Fibroblast of mammary gland (primary cell): ENCODE measurements at regions not wholly inside any gene's neighbourhood (a gene's known extent, or its start where the extent isn't known, plus 50 kb on each side); places are given as distances from the start of the nearest gene placed in this dataset.

Experiments used
- DNase-seq: peaks from one replicate; pipeline ENCODE4 v3.0.0-alpha.2; 2010; ENCODE audit warnings: low read depth
- H3K4me3 ChIP-seq: 2 replicates; pipeline ENCODE4 v1.5.1; 2011; ENCODE audit warnings: low read depth, mild to moderate bottlenecking, low read length, moderate library complexity; ENCODE audit not compliant: control insufficient read depth
- TF ChIP-seq, protein P1 (sequence below): conservative IDR thresholded peaks from 2 replicates; pipeline ENCODE4 v1.5.1; 2011; ENCODE audit warnings: low read depth, low read length, inconsistent platforms; ENCODE audit not compliant: control insufficient read depth, insufficient read depth

DNA sequence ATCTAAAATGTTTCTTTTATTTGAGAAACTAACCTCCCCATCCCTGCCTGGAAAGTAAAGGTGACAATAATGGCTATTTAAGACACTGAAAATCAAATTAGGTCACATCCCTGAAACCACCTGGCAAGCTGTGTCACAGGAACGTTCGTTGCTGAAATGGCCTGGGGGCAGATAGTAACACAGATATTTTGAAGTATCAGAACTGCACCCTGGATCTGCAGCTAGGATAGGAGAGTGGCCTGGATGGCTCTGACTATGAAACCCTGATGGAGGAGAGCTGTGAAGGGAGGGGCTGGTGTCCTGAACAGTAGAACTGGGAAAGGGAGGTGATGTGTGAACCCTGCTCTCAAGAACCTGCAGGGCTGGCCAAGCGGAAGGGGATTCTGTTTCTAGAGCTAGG, 648.3 kb upstream of the CFAP20DC start:
- no peak overlapping the region for H3K4me3 ChIP-seq

GRCh38 chr3:59696783-59697182, 647.0 kb upstream of the CFAP20DC start:
- no peak for DNase-seq
- TF ChIP-seq, protein P1, sequence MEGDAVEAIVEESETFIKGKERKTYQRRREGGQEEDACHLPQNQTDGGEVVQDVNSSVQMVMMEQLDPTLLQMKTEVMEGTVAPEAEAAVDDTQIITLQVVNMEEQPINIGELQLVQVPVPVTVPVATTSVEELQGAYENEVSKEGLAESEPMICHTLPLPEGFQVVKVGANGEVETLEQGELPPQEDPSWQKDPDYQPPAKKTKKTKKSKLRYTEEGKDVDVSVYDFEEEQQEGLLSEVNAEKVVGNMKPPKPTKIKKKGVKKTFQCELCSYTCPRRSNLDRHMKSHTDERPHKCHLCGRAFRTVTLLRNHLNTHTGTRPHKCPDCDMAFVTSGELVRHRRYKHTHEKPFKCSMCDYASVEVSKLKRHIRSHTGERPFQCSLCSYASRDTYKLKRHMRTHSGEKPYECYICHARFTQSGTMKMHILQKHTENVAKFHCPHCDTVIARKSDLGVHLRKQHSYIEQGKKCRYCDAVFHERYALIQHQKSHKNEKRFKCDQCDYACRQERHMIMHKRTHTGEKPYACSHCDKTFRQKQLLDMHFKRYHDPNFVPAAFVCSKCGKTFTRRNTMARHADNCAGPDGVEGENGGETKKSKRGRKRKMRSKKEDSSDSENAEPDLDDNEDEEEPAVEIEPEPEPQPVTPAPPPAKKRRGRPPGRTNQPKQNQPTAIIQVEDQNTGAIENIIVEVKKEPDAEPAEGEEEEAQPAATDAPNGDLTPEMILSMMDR: no peak
- H3K4me3 ChIP-seq: no peak overlapping the region

More for the DNA sequence above, 648.3 kb upstream of the CFAP20DC start:
- TF ChIP-seq, protein P1: no peak
- no peak for DNase-seq

- no peak for DNase-seq
- H3K4me3 ChIP-seq: no peak overlapping the region
- TF ChIP-seq, protein P1: no peak
These were observed 646.0 kb upstream of the CFAP20DC start for GRCh38 chr3:59695860-59696259.

GRCh38 chr3:59692117-59692516, 642.3 kb upstream of the CFAP20DC start:
- TF ChIP-seq, protein P1: no peak
- H3K4me3 ChIP-seq: no peak overlapping the region
- DNase-seq: no peak

DNA sequence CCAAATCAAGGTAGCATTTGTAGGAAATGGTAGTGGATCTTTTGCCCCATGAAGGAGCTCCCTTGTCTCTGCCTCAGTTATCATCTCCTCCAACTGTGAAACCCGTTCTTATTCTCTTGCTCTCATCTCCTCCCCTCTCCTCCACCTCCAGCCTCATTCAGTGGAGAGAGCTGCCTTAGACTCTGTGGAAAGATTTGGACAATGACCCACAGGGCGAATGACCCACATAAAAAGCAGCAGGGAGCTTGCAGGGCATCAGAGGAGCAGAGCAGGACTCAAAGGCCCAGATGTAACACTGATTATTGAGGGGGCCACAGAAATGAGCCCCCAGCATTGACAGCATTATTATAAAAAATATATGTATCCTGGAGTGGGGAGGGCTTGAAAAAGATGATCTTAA, 641.1 kb upstream of the CFAP20DC start:
- no peak for DNase-seq
- H3K4me3 ChIP-seq: no peak overlapping the region
- TF ChIP-seq, protein P1: no peak

GRCh38 chr3:59688636-59689035, 638.8 kb upstream of the CFAP20DC start:
- no peak for DNase-seq
- TF ChIP-seq, protein P1: no peak

GRCh38 chr3:59685432-59685831, 635.6 kb upstream of the CFAP20DC start:
- TF ChIP-seq, protein P1: no peak
- DNase-seq: no peak
- no peak overlapping the region for H3K4me3 ChIP-seq

More at GRCh38 chr3:59688636-59689035, 638.8 kb upstream of the CFAP20DC start:
- no peak overlapping the region for H3K4me3 ChIP-seq
